Stomach (tissue), 8 donors: ENCODE measurements at regions not wholly inside any gene's neighbourhood (a gene's known extent, or its start where the extent isn't known, plus 50 kb on each side); places are given as distances from the start of the nearest gene placed in this dataset.

Source experiments
- DNase-seq, 2 donors: peaks; one replicate each; pipeline versions ENCODE4 v3.0.0 to v3.0.0-alpha.2; 2013 to 2019
- H3K27ac ChIP-seq, 5 donors: fragments of 200-600 bp in 4 of 5; sonication (generic) in 4 of 5; one replicate each; pipeline ENCODE4 v1.5.1; 2013 to 2019; ENCODE audit warnings: mild to moderate bottlenecking in 1 of 5, moderate library complexity in 1 of 5
- H3K27me3 ChIP-seq, 3 donors: fragments of 200-600 bp; sonication (generic); one replicate each; pipeline ENCODE4 v1.5.1; 2017 to 2019; ENCODE audit warnings: mixed run types in 1 of 3
- H3K36me3 ChIP-seq, 4 donors: fragments of 200-600 bp; sonication (generic); 1 replicate in 3 of 4; 2 replicates in 1 of 4; pipeline ENCODE4 v1.5.1; 2016 to 2019
- H3K4me1 ChIP-seq, 4 donors: fragments of 200-600 bp; sonication (generic); one replicate each; pipeline ENCODE4 v1.5.1; 2016 to 2019
- H3K4me3 ChIP-seq, 4 donors: fragments of 200-600 bp; sonication (generic) in 3 of 4; one replicate each; pipeline ENCODE4 v1.5.1; 2016 to 2019; ENCODE audit warnings: mild to moderate bottlenecking in 1 of 4
- H3K9me3 ChIP-seq, 4 donors: fragments of 200-600 bp; sonication (generic); one replicate each; pipeline ENCODE4 v1.5.1; 2016 to 2019
- EP300 ChIP-seq: sonication (generic); formaldehyde crosslinking; IDR thresholded peaks from one replicate; pipeline ENCODE4 v1.6.1; 2017; ENCODE audit warnings: antibody characterized with exemption
- POLR2A ChIP-seq, 4 donors: fragments of 450-650 bp; IDR thresholded peaks; one replicate each; pipeline ENCODE4 v1.6.1; 2016; ENCODE audit warnings: antibody characterized with exemption in 4 of 4, control low read depth in 2 of 4, mild to moderate bottlenecking in 1 of 4, moderate library complexity in 1 of 4
- POLR2AphosphoS5 ChIP-seq, 3 donors: sonication (generic); formaldehyde crosslinking; IDR thresholded peaks; one replicate each; pipeline ENCODE4 v1.6.1; 2016; ENCODE audit warnings: antibody characterized with exemption in 3 of 3
- WGBS, 5 donors: extraction: QIAGEN DNeasy Blood & Tissue Kit in 3 of 5; methylation state at CpG; one replicate each; pipeline versions ENCODE4 v1.1.5 to v1.1.7; 2013 to 2018; 5-methylcytosine and 5-hydroxymethylcytosine counted together
- intact Hi-C: fragments of 100-400 bp; cut with DNase I; formaldehyde crosslinking; loops from one replicate; pipeline ENCODE4 v1.15.1; 2023; ENCODE audit warnings: low total_unique reads
- TF ChIP-seq, protein P1 (sequence below), 7 experiments: fragments of 450-650 bp in 4 of 7; fragments of 200-600 bp in 3 of 7; sonication (generic) in 3 of 7; IDR thresholded peaks; one replicate each; pipeline ENCODE4 v1.5.1; 2016 to 2019; ENCODE audit warnings: antibody characterized with exemption in 7 of 7, control low read depth in 2 of 7, mild to moderate bottlenecking in 1 of 7
- donor health status: healthy with polysubstance abuse.
- donor health status: Bipolar disorder and iron deficiency.
- donor health status: healthy.

DNA sequence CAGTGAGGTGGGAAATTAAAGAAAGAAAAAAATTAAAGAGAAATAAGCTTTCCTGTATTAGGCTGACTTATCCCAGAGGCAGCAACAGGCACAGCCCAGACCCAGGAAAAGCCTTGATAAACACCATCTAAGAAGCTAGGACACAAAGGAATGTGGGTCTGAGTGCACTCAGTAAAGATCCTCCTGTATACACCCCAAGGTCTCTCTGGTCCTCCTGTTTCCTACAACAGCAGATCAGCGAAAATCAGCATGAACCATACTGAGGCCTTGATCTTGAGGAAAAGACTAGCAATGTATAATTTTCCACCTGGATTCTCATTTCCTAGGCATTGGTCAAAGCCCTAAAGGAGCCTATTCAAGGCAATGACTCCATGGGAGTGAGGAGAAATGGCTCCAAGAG lies 486.3 kb upstream of the CCDC196 start:
- no peak for DNase-seq
- TF ChIP-seq, protein P1, sequence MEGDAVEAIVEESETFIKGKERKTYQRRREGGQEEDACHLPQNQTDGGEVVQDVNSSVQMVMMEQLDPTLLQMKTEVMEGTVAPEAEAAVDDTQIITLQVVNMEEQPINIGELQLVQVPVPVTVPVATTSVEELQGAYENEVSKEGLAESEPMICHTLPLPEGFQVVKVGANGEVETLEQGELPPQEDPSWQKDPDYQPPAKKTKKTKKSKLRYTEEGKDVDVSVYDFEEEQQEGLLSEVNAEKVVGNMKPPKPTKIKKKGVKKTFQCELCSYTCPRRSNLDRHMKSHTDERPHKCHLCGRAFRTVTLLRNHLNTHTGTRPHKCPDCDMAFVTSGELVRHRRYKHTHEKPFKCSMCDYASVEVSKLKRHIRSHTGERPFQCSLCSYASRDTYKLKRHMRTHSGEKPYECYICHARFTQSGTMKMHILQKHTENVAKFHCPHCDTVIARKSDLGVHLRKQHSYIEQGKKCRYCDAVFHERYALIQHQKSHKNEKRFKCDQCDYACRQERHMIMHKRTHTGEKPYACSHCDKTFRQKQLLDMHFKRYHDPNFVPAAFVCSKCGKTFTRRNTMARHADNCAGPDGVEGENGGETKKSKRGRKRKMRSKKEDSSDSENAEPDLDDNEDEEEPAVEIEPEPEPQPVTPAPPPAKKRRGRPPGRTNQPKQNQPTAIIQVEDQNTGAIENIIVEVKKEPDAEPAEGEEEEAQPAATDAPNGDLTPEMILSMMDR (IDR thresholded peaks at IDR 0.05): no peak
- TF ChIP-seq POLR2AphosphoS5 (IDR thresholded peaks at IDR 0.05): no peak
- TF ChIP-seq EP300: no peak
- TF ChIP-seq POLR2A (IDR thresholded peaks at IDR 0.05): no peak
- H3K27me3 ChIP-seq: no peaks in the 10 kb centered on the region
- no peaks in the 10 kb centered on the region for H3K36me3 ChIP-seq
- H3K9me3 ChIP-seq: peaks cover 0 to 31% (median 22%) of the 10 kb centered on the region in 4 donors
- intact Hi-C loops: no loop called here
- no peaks in the 10 kb centered on the region for H3K4me1 ChIP-seq
- H3K27ac ChIP-seq: no peak overlapping the region
- no peak overlapping the region for H3K4me3 ChIP-seq
- 72 to 94% (median 87%) methylated on average over 1 of the region's 1 CpG for WGBS, 5 donors

DNA sequence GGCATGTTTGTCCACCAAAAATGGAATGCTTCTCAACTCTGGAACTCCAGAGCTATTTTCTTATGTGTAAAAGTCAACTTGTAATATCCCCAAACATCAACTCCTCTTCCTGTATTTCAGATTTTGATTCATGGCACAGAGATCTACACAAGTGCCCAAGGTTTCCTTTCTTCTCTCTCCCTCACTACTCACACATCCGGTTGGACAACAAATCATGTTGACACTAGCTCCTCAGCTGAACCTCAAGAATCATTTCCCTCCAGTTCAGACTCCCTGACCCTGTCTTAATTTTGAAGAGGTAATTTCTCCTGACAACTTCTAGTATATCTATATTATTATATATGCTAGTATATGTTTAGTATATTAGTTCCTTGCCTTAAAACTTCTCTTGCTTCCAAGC lies 485.4 kb upstream of the CCDC196 start:
- intact Hi-C loops: no loop called here

GRCh38 chr14:66001356-66001755 lies 484.8 kb upstream of the CCDC196 start:
- intact Hi-C loops: no loop called here
- WGBS, 5 donors: 37 to 60% (median 52%) methylated on average over 2 of the region's 2 CpGs
- H3K27ac ChIP-seq: no peak overlapping the region
- no peaks in the 10 kb centered on the region for H3K4me1 ChIP-seq
- no peaks in the 10 kb centered on the region for H3K36me3 ChIP-seq
- no peak for TF ChIP-seq POLR2A (IDR thresholded peaks at IDR 0.05)
- TF ChIP-seq POLR2AphosphoS5 (IDR thresholded peaks at IDR 0.05): no peak
- TF ChIP-seq, protein P1 (IDR thresholded peaks at IDR 0.05): no peak
- no peak for TF ChIP-seq EP300
- DNase-seq: no peak
- peaks cover 0 to 31% (median 22%) of the 10 kb centered on the region in 4 donors for H3K9me3 ChIP-seq
- no peaks in the 10 kb centered on the region for H3K27me3 ChIP-seq
- H3K4me3 ChIP-seq: no peak overlapping the region

More for the DNA sequence above, 485.4 kb upstream of the CCDC196 start:
- DNase-seq: no peak
- Histone ChIP-seq H3K4me1 (no peaks in the 10 kb centered on the region), H3K27ac (no peak overlapping the region), H3K36me3 (no peaks in the 10 kb centered on the region), H3K9me3 (peaks cover 0 to 31% (median 22%) of the 10 kb centered on the region in 4 donors), H3K27me3 (no peaks in the 10 kb centered on the region), H3K4me3 (no peak overlapping the region)
- TF ChIP-seq, protein P1 (IDR thresholded peaks at IDR 0.05): no peak
- TF ChIP-seq EP300 (no peak), POLR2AphosphoS5 (IDR thresholded peaks at IDR 0.05) (no peak), POLR2A (IDR thresholded peaks at IDR 0.05) (no peak)
- 27 to 59% (median 55%) methylated on average over 1 of the region's 1 CpG for WGBS, 5 donors

- Histone ChIP-seq H3K4me1 (no peaks in the 10 kb centered on the region), H3K27me3 (no peaks in the 10 kb centered on the region), H3K9me3 (peaks cover 0 to 31% (median 22%) of the 10 kb centered on the region in 4 donors), H3K27ac (no peak overlapping the region), H3K4me3 (no peak overlapping the region), H3K36me3 (no peaks in the 10 kb centered on the region)
- no peak for TF ChIP-seq EP300
- TF ChIP-seq POLR2AphosphoS5 (IDR thresholded peaks at IDR 0.05): no peak
- no peak for TF ChIP-seq POLR2A (IDR thresholded peaks at IDR 0.05)
- TF ChIP-seq, protein P1 (IDR thresholded peaks at IDR 0.05): no peak
- 66 to 80% (median 76%) methylated on average over 10 of the region's 10 CpGs for WGBS, 5 donors
- intact Hi-C loops: no loop called here
- DNase-seq: no peak
These were observed 483.0 kb upstream of the CCDC196 start for GRCh38 chr14:66003082-66003730.
